ENCODE measurements at regions not wholly inside any gene's neighbourhood (a gene's known extent, or its start where the extent isn't known, plus 50 kb on each side); places are given as distances from the start of the nearest gene placed in this dataset.
A peak's percentile ranks its signal among the peaks of the same experiment; 100 is the strongest.

DNA sequence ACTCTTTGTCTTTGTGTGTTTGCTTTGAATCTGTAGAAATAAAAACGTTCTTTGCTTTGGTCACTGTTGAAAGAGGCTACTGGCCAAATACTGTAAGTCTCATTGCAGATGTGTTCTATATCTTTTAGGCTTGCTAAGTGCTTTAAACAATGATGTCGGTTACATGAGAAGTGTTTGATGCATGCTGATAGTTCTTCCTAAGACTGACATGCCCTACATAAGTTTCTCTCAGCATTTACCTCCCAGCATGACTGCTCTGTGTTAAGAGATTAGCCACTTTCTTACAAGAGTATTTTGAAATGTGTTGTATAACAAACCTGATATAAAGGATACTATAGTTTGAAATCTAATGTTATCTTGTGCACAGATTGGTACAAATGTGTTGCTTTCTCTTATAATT lies 1088.7 kb downstream of the NSUN3 start:
- no peak overlapping the region for H3K27ac Mint-ChIP-seq (ENCODE audit: unreplicated experiment)
- peaks cover 3% of the 10 kb centered on the region for H3K9me3 Mint-ChIP-seq (ENCODE audit: low read depth, unreplicated experiment)
- no peak for TF ChIP-seq CTCF (IDR thresholded peaks at IDR 0.05; ENCODE audit: unreplicated experiment)
- no TSS peak for BruUV-seq (replicated peaks)
- H3K4me3 Mint-ChIP-seq (ENCODE audit: low read depth, unreplicated experiment) = no peak overlapping the region
- intact Hi-C loops (cut with micrococcal nuclease; ENCODE audit: unreplicated experiment) = no loop called here
- H3K4me1 Mint-ChIP-seq (ENCODE audit: low read depth, unreplicated experiment) = peaks cover 18% of the 10 kb centered on the region
- no peaks in the 10 kb centered on the region for H3K27me3 Mint-ChIP-seq (ENCODE audit: unreplicated experiment)
- no peak for DNase-seq
- CTCF ChIA-PET = no interaction called here
- H3K36me3 Mint-ChIP-seq (ENCODE audit: insufficient read depth, unreplicated experiment) = peaks cover 5% of the 10 kb centered on the region

GRCh38 chr3:95154766-95155165 lies 1091.9 kb downstream of the NSUN3 start:
- H3K36me3 Mint-ChIP-seq (ENCODE audit: insufficient read depth, unreplicated experiment) = peaks cover 5% of the 10 kb centered on the region
- no peaks in the 10 kb centered on the region for H3K27me3 Mint-ChIP-seq (ENCODE audit: unreplicated experiment)
- intact Hi-C loops (cut with micrococcal nuclease; ENCODE audit: unreplicated experiment) = no loop called here
- H3K4me1 Mint-ChIP-seq (ENCODE audit: low read depth, unreplicated experiment) = peaks cover 18% of the 10 kb centered on the region
- no TSS peak for BruUV-seq (replicated peaks)
- no peak overlapping the region for H3K4me3 Mint-ChIP-seq (ENCODE audit: low read depth, unreplicated experiment)
- peaks cover 11% of the 10 kb centered on the region for H3K9me3 Mint-ChIP-seq (ENCODE audit: low read depth, unreplicated experiment)
- CTCF ChIA-PET = no interaction called here
- H3K27ac Mint-ChIP-seq (ENCODE audit: unreplicated experiment) = peak overlapping the region; percentile 93
- DNase-seq = peak; percentile 59
- TF ChIP-seq CTCF (IDR thresholded peaks at IDR 0.05; ENCODE audit: unreplicated experiment) = no peak

- H3K27me3 Mint-ChIP-seq (ENCODE audit: unreplicated experiment) = no peaks in the 10 kb centered on the region
- CTCF ChIA-PET = no interaction called here
Observed at GRCh38 chr3:95162794-95163193, 1099.9 kb downstream of the NSUN3 start.

GRCh38 chr3:95167748-95168147 lies 1104.9 kb downstream of the NSUN3 start:
- Mint-ChIP-seq H3K27ac (ENCODE audit: unreplicated experiment) (no peak overlapping the region), H3K27me3 (ENCODE audit: unreplicated experiment) (no peaks in the 10 kb centered on the region), H3K9me3 (ENCODE audit: low read depth, unreplicated experiment) (peaks cover 3% of the 10 kb centered on the region), H3K4me3 (ENCODE audit: low read depth, unreplicated experiment) (no peak overlapping the region), H3K36me3 (ENCODE audit: insufficient read depth, unreplicated experiment) (no peaks in the 10 kb centered on the region), H3K4me1 (ENCODE audit: low read depth, unreplicated experiment) (no peaks in the 10 kb centered on the region)
- intact Hi-C loops (cut with micrococcal nuclease; ENCODE audit: unreplicated experiment) = no loop called here
- CTCF ChIA-PET = no interaction called here
- no peak for DNase-seq
- BruUV-seq (replicated peaks) = no TSS peak
- no peak for TF ChIP-seq CTCF (IDR thresholded peaks at IDR 0.05; ENCODE audit: unreplicated experiment)

More at GRCh38 chr3:95162794-95163193, 1099.9 kb downstream of the NSUN3 start:
- DNase-seq = no peak
- Mint-ChIP-seq H3K36me3 (ENCODE audit: insufficient read depth, unreplicated experiment) (no peaks in the 10 kb centered on the region), H3K4me1 (ENCODE audit: low read depth, unreplicated experiment) (no peaks in the 10 kb centered on the region), H3K9me3 (ENCODE audit: low read depth, unreplicated experiment) (peaks cover 3% of the 10 kb centered on the region), H3K27ac (ENCODE audit: unreplicated experiment) (no peak overlapping the region), H3K4me3 (ENCODE audit: low read depth, unreplicated experiment) (no peak overlapping the region)
- BruUV-seq (replicated peaks) = no TSS peak
- TF ChIP-seq CTCF (IDR thresholded peaks at IDR 0.05; ENCODE audit: unreplicated experiment) = no peak
- intact Hi-C loops (cut with micrococcal nuclease; ENCODE audit: unreplicated experiment) = no loop called here

- DNase-seq = no peak
- BruUV-seq (replicated peaks) = no TSS peak
- no peak overlapping the region for H3K27ac Mint-ChIP-seq (ENCODE audit: unreplicated experiment)
- no peak overlapping the region for H3K4me3 Mint-ChIP-seq (ENCODE audit: low read depth, unreplicated experiment)
- CTCF ChIA-PET = no interaction called here
- no peaks in the 10 kb centered on the region for H3K36me3 Mint-ChIP-seq (ENCODE audit: insufficient read depth, unreplicated experiment)
- no peaks in the 10 kb centered on the region for H3K27me3 Mint-ChIP-seq (ENCODE audit: unreplicated experiment)
- H3K4me1 Mint-ChIP-seq (ENCODE audit: low read depth, unreplicated experiment) = no peaks in the 10 kb centered on the region
- peaks cover 3% of the 10 kb centered on the region for H3K9me3 Mint-ChIP-seq (ENCODE audit: low read depth, unreplicated experiment)
- TF ChIP-seq CTCF (IDR thresholded peaks at IDR 0.05; ENCODE audit: unreplicated experiment) = no peak
- intact Hi-C loops (cut with micrococcal nuclease; ENCODE audit: unreplicated experiment) = no loop called here
Observed at GRCh38 chr3:95168526-95168925, 1105.7 kb downstream of the NSUN3 start.
